ENCODE measurements at regions not wholly inside any gene's neighbourhood (a gene's known extent, or its start where the extent isn't known, plus 50 kb on each side); places are given as distances from the start of the nearest gene placed in this dataset.

DNA sequence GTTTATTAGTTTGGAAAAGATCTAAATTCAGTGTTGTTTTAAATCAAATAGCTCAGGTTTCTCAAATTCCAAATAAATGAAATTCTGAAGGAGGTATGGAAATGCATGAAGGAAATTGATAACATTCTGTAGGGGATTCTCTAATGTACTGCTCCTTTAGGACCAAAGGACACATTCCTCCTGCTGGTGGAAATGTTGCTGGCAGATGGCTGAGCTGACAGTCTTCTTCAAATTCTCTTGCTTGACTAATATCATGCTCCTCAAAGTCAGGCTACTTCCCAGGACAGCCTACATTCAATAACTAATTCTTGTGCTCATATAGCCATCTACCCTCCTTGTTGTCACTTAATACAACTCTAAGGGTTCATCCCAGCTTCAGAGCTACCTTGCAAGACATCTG is 1118.5 kb downstream of the PCDH9 start:
- TF ChIP-seq, protein P1, sequence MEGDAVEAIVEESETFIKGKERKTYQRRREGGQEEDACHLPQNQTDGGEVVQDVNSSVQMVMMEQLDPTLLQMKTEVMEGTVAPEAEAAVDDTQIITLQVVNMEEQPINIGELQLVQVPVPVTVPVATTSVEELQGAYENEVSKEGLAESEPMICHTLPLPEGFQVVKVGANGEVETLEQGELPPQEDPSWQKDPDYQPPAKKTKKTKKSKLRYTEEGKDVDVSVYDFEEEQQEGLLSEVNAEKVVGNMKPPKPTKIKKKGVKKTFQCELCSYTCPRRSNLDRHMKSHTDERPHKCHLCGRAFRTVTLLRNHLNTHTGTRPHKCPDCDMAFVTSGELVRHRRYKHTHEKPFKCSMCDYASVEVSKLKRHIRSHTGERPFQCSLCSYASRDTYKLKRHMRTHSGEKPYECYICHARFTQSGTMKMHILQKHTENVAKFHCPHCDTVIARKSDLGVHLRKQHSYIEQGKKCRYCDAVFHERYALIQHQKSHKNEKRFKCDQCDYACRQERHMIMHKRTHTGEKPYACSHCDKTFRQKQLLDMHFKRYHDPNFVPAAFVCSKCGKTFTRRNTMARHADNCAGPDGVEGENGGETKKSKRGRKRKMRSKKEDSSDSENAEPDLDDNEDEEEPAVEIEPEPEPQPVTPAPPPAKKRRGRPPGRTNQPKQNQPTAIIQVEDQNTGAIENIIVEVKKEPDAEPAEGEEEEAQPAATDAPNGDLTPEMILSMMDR (IDR thresholded peaks at IDR 0.05; ENCODE audit: low read depth, low read length, missing input control) = no peak
- TF ChIP-seq GABPA (IDR thresholded peaks at IDR 0.05 in 1 of 2, conservative IDR thresholded peaks at IDR 0.05 in 1 of 2) = no peak
- TF ChIP-seq, protein P2, sequence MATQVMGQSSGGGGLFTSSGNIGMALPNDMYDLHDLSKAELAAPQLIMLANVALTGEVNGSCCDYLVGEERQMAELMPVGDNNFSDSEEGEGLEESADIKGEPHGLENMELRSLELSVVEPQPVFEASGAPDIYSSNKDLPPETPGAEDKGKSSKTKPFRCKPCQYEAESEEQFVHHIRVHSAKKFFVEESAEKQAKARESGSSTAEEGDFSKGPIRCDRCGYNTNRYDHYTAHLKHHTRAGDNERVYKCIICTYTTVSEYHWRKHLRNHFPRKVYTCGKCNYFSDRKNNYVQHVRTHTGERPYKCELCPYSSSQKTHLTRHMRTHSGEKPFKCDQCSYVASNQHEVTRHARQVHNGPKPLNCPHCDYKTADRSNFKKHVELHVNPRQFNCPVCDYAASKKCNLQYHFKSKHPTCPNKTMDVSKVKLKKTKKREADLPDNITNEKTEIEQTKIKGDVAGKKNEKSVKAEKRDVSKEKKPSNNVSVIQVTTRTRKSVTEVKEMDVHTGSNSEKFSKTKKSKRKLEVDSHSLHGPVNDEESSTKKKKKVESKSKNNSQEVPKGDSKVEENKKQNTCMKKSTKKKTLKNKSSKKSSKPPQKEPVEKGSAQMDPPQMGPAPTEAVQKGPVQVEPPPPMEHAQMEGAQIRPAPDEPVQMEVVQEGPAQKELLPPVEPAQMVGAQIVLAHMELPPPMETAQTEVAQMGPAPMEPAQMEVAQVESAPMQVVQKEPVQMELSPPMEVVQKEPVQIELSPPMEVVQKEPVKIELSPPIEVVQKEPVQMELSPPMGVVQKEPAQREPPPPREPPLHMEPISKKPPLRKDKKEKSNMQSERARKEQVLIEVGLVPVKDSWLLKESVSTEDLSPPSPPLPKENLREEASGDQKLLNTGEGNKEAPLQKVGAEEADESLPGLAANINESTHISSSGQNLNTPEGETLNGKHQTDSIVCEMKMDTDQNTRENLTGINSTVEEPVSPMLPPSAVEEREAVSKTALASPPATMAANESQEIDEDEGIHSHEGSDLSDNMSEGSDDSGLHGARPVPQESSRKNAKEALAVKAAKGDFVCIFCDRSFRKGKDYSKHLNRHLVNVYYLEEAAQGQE (IDR thresholded peaks at IDR 0.05) = no peak
- TF ChIP-seq RAD21 (IDR thresholded peaks at IDR 0.05) = no peak
- TF ChIP-seq, protein P3, sequence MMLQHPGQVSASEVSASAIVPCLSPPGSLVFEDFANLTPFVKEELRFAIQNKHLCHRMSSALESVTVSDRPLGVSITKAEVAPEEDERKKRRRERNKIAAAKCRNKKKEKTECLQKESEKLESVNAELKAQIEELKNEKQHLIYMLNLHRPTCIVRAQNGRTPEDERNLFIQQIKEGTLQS (IDR thresholded peaks at IDR 0.05) = no peak
- no peak for TF ChIP-seq TAF1 (conservative IDR thresholded peaks at IDR 0.05)
- TF ChIP-seq JUND (IDR thresholded peaks at IDR 0.05) = no peak
- TF ChIP-seq, protein P4, sequence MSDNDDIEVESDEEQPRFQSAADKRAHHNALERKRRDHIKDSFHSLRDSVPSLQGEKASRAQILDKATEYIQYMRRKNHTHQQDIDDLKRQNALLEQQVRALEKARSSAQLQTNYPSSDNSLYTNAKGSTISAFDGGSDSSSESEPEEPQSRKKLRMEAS (IDR thresholded peaks at IDR 0.05) = no peak
- TF ChIP-seq NR2F2 (IDR thresholded peaks at IDR 0.05) = no peak
- TF ChIP-seq EGR1 (IDR thresholded peaks at IDR 0.05; ENCODE audit: low read depth in 2 of 2) = no peak
- TF ChIP-seq RXRA (IDR thresholded peaks at IDR 0.05) = no peak
- TF ChIP-seq YY1 (IDR thresholded peaks at IDR 0.05) = no peak
- no peak for TF ChIP-seq SP1 (IDR thresholded peaks at IDR 0.05)
- TF ChIP-seq, protein P5, sequence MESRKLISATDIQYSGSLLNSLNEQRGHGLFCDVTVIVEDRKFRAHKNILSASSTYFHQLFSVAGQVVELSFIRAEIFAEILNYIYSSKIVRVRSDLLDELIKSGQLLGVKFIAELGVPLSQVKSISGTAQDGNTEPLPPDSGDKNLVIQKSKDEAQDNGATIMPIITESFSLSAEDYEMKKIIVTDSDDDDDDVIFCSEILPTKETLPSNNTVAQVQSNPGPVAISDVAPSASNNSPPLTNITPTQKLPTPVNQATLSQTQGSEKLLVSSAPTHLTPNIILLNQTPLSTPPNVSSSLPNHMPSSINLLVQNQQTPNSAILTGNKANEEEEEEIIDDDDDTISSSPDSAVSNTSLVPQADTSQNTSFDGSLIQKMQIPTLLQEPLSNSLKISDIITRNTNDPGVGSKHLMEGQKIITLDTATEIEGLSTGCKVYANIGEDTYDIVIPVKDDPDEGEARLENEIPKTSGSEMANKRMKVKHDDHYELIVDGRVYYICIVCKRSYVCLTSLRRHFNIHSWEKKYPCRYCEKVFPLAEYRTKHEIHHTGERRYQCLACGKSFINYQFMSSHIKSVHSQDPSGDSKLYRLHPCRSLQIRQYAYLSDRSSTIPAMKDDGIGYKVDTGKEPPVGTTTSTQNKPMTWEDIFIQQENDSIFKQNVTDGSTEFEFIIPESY (IDR thresholded peaks at IDR 0.05) = no peak

Measured in liver (tissue), 3 donors.